ENCODE measurements at regions not wholly inside any gene's neighbourhood (a gene's known extent, or its start where the extent isn't known, plus 50 kb on each side); places are given as distances from the start of the nearest gene placed in this dataset.

DNA sequence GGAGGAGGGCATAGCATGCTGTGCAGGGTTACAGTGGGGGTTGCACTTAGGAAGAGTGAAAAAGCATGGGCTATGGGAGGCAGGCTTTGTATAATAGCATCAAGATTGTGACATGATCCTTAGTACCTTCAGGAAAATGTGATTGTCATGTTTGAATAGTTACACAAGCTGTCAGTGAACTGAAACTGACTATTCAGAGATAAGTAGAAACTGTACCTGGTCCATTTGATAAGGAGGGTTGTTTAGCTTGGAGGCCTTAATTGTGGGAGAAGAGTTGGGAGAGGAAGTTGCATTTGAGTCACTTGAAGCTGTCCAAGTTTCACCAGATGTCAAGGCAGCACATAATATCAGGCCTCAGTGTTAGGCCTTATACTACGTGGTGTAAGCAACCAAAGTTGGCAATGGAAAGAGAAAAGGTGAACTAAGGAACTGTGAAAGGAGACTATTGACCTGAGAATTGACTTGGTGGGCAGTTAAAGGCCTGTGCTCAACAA, 85.0 kb downstream of the TEX13C start:
- no peaks in the 10 kb centered on the region for H3K9me1 ChIP-seq (ENCODE audit: control insufficient read depth, insufficient read depth, low read length)
- ATAC-seq: peak; percentile 93
- peak overlapping the region; percentile 93 for H3K27ac ChIP-seq (ENCODE audit: extremely low read depth, low read depth, low read length)
- in situ Hi-C loops (cut with MboI) (no loop called here), intact Hi-C loops (cut with micrococcal nuclease) (no loop called here)
- 0% methylated on average over 1 of the region's 1 CpG for WGBS (ENCODE audit: insufficient coverage, low coverage, missing lambda C conversion rate)
- no peaks in the 10 kb centered on the region for H3K79me2 ChIP-seq (ENCODE audit: control insufficient read depth, insufficient read depth, low read length)
- H3K9me3 ChIP-seq (replicated peaks; ENCODE audit: control insufficient read depth, insufficient read depth, low read depth, low read length): peaks cover 5% of the 10 kb centered on the region; the same call in 1 of the 2 replicates
- peak; percentile 98 for FAIRE-seq
- peak overlapping the region; percentile 78 for H2AFZ ChIP-seq (ENCODE audit: low read depth, low read length)
- no peaks in the 10 kb centered on the region; the same call in 2 of the 3 replicates for H3K36me3 ChIP-seq (ENCODE audit: control insufficient read depth, insufficient read depth, low read length)
- peak overlapping the region in 1 of 2 experiments; percentile 41; a peak in 2 of 4 replicates for H3K9ac ChIP-seq (ENCODE audit: insufficient read depth in 1 of 2, low read depth in 2 of 2, low read length in 2 of 2)
- BruUV-seq (replicated peaks): no TSS peak
- peak; percentile 60 to 88 (median 70) for DNase-seq (ENCODE audit: extremely low read depth in 1 of 4, low spot score in 3 of 4)
- ChIA-PET POLR2A (no interaction called here), CTCF (ENCODE audit: low intra/inter-chr PET ratio) (no interaction called here)
- H3K4me1 ChIP-seq (replicated peaks in 1 of 2; ENCODE audit: control insufficient read depth in 2 of 2, insufficient read depth in 2 of 2, low read length in 2 of 2): peaks cover 4 to 32% of the 10 kb centered on the region in 2 experiments; a peak in 3 of 5 replicates
- peak overlapping the region; percentile 54 for H3K4me2 ChIP-seq (ENCODE audit: insufficient read depth, low read length)
- H4K20me1 ChIP-seq (replicated peaks; ENCODE audit: control insufficient read depth, insufficient read depth, low read length): no peaks in the 10 kb centered on the region
- H3K27me3 ChIP-seq (ENCODE audit: control insufficient read depth in 2 of 2, insufficient read depth in 2 of 2, low read length in 2 of 2): no peaks in the 10 kb centered on the region
- H3K4me3 ChIP-seq: no peak overlapping the region
- TF ChIP-seq, protein P1, sequence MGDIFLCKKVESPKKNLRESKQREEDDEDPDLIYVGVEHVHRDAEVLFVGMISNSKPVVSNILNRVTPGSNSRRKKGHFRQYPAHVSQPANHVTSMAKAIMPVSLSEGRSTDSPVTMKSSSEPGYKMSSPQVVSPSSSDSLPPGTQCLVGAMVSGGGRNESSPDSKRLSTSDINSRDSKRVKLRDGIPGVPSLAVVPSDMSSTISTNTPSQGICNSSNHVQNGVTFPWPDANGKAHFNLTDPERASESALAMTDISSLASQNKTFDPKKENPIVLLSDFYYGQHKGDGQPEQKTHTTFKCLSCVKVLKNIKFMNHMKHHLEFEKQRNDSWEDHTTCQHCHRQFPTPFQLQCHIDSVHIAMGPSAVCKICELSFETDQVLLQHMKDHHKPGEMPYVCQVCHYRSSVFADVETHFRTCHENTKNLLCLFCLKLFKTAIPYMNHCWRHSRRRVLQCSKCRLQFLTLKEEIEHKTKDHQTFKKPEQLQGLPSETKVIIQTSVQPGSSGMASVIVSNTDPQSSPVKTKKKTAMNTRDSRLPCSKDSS (IDR thresholded peaks at IDR 0.05; ENCODE audit: low read depth, partially characterized antibody): no peak
- TF ChIP-seq ZBTB1 (CRISPR knock-in tag; IDR thresholded peaks at IDR 0.05; ENCODE audit: borderline replicate concordance, low read depth): no peak
- TF ChIP-seq HDAC1 (IDR thresholded peaks at IDR 0.05): peak in 1 of 2 experiments; percentile 74; a peak in 2 of 4 replicates
- TF ChIP-seq, protein P2, sequence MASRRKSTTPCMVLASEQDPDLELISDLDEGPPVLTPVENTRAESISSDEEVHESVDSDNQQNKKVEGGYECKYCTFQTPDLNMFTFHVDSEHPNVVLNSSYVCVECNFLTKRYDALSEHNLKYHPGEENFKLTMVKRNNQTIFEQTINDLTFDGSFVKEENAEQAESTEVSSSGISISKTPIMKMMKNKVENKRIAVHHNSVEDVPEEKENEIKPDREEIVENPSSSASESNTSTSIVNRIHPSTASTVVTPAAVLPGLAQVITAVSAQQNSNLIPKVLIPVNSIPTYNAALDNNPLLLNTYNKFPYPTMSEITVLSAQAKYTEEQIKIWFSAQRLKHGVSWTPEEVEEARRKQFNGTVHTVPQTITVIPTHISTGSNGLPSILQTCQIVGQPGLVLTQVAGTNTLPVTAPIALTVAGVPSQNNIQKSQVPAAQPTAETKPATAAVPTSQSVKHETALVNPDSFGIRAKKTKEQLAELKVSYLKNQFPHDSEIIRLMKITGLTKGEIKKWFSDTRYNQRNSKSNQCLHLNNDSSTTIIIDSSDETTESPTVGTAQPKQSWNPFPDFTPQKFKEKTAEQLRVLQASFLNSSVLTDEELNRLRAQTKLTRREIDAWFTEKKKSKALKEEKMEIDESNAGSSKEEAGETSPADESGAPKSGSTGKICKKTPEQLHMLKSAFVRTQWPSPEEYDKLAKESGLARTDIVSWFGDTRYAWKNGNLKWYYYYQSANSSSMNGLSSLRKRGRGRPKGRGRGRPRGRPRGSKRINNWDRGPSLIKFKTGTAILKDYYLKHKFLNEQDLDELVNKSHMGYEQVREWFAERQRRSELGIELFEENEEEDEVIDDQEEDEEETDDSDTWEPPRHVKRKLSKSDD (conservative IDR thresholded peaks at IDR 0.05; ENCODE audit: low read length): no peak
- peak; percentile 88 for TF ChIP-seq CCNT2 (IDR thresholded peaks at IDR 0.05; ENCODE audit: borderline replicate concordance, extremely low read depth, insufficient read length, low read depth, low read length)
- TF ChIP-seq C11orf30 (IDR thresholded peaks at IDR 0.05; ENCODE audit: low read depth): peak; percentile 33; the same call in 1 of the 2 replicates
- TF ChIP-seq MTA2 (IDR thresholded peaks at IDR 0.05; ENCODE audit: low read depth): peak; percentile 95
- TF ChIP-seq, protein P3, sequence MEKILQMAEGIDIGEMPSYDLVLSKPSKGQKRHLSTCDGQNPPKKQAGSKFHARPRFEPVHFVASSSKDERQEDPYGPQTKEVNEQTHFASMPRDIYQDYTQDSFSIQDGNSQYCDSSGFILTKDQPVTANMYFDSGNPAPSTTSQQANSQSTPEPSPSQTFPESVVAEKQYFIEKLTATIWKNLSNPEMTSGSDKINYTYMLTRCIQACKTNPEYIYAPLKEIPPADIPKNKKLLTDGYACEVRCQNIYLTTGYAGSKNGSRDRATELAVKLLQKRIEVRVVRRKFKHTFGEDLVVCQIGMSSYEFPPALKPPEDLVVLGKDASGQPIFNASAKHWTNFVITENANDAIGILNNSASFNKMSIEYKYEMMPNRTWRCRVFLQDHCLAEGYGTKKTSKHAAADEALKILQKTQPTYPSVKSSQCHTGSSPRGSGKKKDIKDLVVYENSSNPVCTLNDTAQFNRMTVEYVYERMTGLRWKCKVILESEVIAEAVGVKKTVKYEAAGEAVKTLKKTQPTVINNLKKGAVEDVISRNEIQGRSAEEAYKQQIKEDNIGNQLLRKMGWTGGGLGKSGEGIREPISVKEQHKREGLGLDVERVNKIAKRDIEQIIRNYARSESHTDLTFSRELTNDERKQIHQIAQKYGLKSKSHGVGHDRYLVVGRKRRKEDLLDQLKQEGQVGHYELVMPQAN (IDR thresholded peaks at IDR 0.05; ENCODE audit: borderline replicate concordance): no peak
- TF ChIP-seq SMARCB1 (IDR thresholded peaks at IDR 0.05; ENCODE audit: insufficient read length, low read depth): no peak
- TF ChIP-seq MYBL2 (IDR thresholded peaks at IDR 0.05; ENCODE audit: low read depth): peak; percentile 33; the same call in 1 of the 2 replicates
- TF ChIP-seq MYBL2 (CRISPR knock-in tag; IDR thresholded peaks at IDR 0.05; ENCODE audit: borderline replicate concordance): no peak
